Astrocyte (in vitro differentiated cells and primary cell): ENCODE measurements at regions not wholly inside any gene's neighbourhood (a gene's known extent, or its start where the extent isn't known, plus 50 kb on each side); places are given as distances from the start of the nearest gene placed in this dataset.
A peak's percentile ranks its signal among the peaks of the same experiment; 100 is the strongest.

Experiments used
- DNase-seq: peaks from one replicate; pipeline ENCODE4 v3.0.0-alpha.2; 2010; ENCODE audit warnings: low read depth
- FAIRE-seq: peaks from 2 replicates; lab custom pipeline; 2011; peaks lifted over from hg19 to GRCh38; lab: Jason Lieb, UNC
- H2AFZ ChIP-seq: 2 replicates; pipeline ENCODE4 v1.6.0; 2012; ENCODE audit warnings: low read depth, low read length, inconsistent platforms
- H3K27ac ChIP-seq: 2 replicates; pipeline ENCODE4 v1.5.1; 2011; ENCODE audit warnings: low read depth, low read length, inconsistent platforms
- H3K27me3 ChIP-seq: 2 replicates; pipeline ENCODE4 v1.6.0; 2011; ENCODE audit warnings: low read length, inconsistent platforms; ENCODE audit not compliant: insufficient read depth
- H3K36me3 ChIP-seq: 2 replicates; pipeline ENCODE4 v1.5.1; 2011; ENCODE audit warnings: low read length, inconsistent platforms; ENCODE audit not compliant: insufficient read depth
- H3K4me1 ChIP-seq: 2 replicates; pipeline ENCODE4 v1.5.1; 2011; ENCODE audit warnings: low read length, inconsistent platforms; ENCODE audit not compliant: insufficient read depth
- H3K4me2 ChIP-seq: 2 replicates; pipeline ENCODE4 v1.6.0; 2012; ENCODE audit warnings: low read length, inconsistent platforms
- H3K4me3 ChIP-seq: 2 replicates; pipeline ENCODE4 v1.5.1; 2011; ENCODE audit warnings: low read depth, mild to moderate bottlenecking, low read length, inconsistent platforms; ENCODE audit not compliant: insufficient read depth
- H3K79me2 ChIP-seq: 2 replicates; pipeline ENCODE4 v1.6.0; 2012; ENCODE audit warnings: mild to moderate bottlenecking, low read length, inconsistent platforms; ENCODE audit not compliant: insufficient read depth
- H3K9ac ChIP-seq: 2 replicates; pipeline ENCODE4 v1.6.0; 2012; ENCODE audit warnings: mild to moderate bottlenecking, low read length, inconsistent platforms
- H3K9me3 ChIP-seq: 2 replicates; pipeline ENCODE4 v1.5.1; 2012; ENCODE audit warnings: low read depth, mild to moderate bottlenecking, low read length, inconsistent platforms; ENCODE audit not compliant: insufficient read depth
- H4K20me1 ChIP-seq: 2 replicates; pipeline ENCODE4 v1.6.0; 2012; ENCODE audit warnings: low read length, inconsistent platforms; ENCODE audit not compliant: insufficient read depth
- H3K27ac Mint-ChIP-seq: one replicate; pipeline ENCODE4 v1.8.0; 2021; ENCODE audit warnings: mild to moderate bottlenecking, mixed read lengths; ENCODE audit not compliant: unreplicated experiment
- H3K27me3 Mint-ChIP-seq: one replicate; pipeline ENCODE4 v1.8.0; 2021; ENCODE audit warnings: low read depth, mixed read lengths; ENCODE audit not compliant: unreplicated experiment
- H3K36me3 Mint-ChIP-seq: one replicate; pipeline ENCODE4 v1.8.0; 2021; ENCODE audit warnings: low read depth, mixed read lengths; ENCODE audit not compliant: unreplicated experiment
- H3K4me1 Mint-ChIP-seq: one replicate; pipeline ENCODE4 v1.8.0; 2021; ENCODE audit warnings: low read depth, mixed read lengths; ENCODE audit not compliant: unreplicated experiment
- H3K4me3 Mint-ChIP-seq: one replicate; pipeline ENCODE4 v1.8.0; 2021; ENCODE audit warnings: mild to moderate bottlenecking, moderate library complexity, mixed read lengths; ENCODE audit not compliant: unreplicated experiment
- H3K9me3 Mint-ChIP-seq: one replicate; pipeline ENCODE4 v1.8.0; 2021; ENCODE audit warnings: mild to moderate bottlenecking, mixed read lengths; ENCODE audit not compliant: unreplicated experiment
- CTCF ChIP-seq: IDR thresholded peaks from 2 replicates; pipeline ENCODE4 v1.5.1; 2011; ENCODE audit warnings: low read depth, mild to moderate bottlenecking, inconsistent platforms, low read length, moderate library complexity; ENCODE audit not compliant: insufficient read depth
- EZH2 ChIP-seq: IDR thresholded peaks from 2 replicates; pipeline ENCODE4 v1.6.1; 2012; ENCODE audit warnings: mild to moderate bottlenecking, low read length, inconsistent platforms; ENCODE audit not compliant: insufficient read depth

GRCh38 chr2:59296279-59296678, 1055.2 kb upstream of the FANCL start:
- H3K27me3 Mint-ChIP-seq: peaks cover 16% of the 10 kb centered on the region
- Histone ChIP-seq H2AFZ (no peak overlapping the region), H3K36me3 (no peaks in the 10 kb centered on the region), H4K20me1 (no peaks in the 10 kb centered on the region), H3K79me2 (no peaks in the 10 kb centered on the region), H3K27me3 (no peaks in the 10 kb centered on the region), H3K27ac (no peak overlapping the region), H3K4me3 (no peak overlapping the region), H3K9me3 (no peaks in the 10 kb centered on the region), H3K4me2 (no peak overlapping the region), H3K9ac (no peak overlapping the region), H3K4me1 (no peaks in the 10 kb centered on the region)
- TF ChIP-seq EZH2: no peak
- no peak for TF ChIP-seq CTCF
- H3K9me3 Mint-ChIP-seq: no peaks in the 10 kb centered on the region
- H3K27ac Mint-ChIP-seq: peak overlapping the region; percentile 4
- H3K4me1 Mint-ChIP-seq: peaks cover 8% of the 10 kb centered on the region
- DNase-seq: no peak
- FAIRE-seq: no peak
- H3K36me3 Mint-ChIP-seq: no peaks in the 10 kb centered on the region
- no peak overlapping the region for H3K4me3 Mint-ChIP-seq

- Mint-ChIP-seq H3K27ac (peak overlapping the region; percentile 4), H3K27me3 (peaks cover 16% of the 10 kb centered on the region), H3K9me3 (no peaks in the 10 kb centered on the region), H3K4me3 (no peak overlapping the region), H3K36me3 (no peaks in the 10 kb centered on the region), H3K4me1 (peaks cover 8% of the 10 kb centered on the region)
- Histone ChIP-seq H3K27ac (no peak overlapping the region), H3K36me3 (no peaks in the 10 kb centered on the region), H3K9ac (no peak overlapping the region), H3K4me3 (no peak overlapping the region), H3K27me3 (no peaks in the 10 kb centered on the region), H3K79me2 (no peaks in the 10 kb centered on the region), H4K20me1 (no peaks in the 10 kb centered on the region), H3K9me3 (no peaks in the 10 kb centered on the region), H3K4me2 (no peak overlapping the region), H3K4me1 (no peaks in the 10 kb centered on the region), H2AFZ (no peak overlapping the region)
- FAIRE-seq (no peak), DNase-seq (no peak)
- TF ChIP-seq CTCF: no peak
- TF ChIP-seq EZH2: no peak
Observed at GRCh38 chr2:59295524-59296162, 1054.5 kb upstream of the FANCL start.

- H3K4me1 Mint-ChIP-seq: no peaks in the 10 kb centered on the region
- Histone ChIP-seq H3K36me3 (no peaks in the 10 kb centered on the region), H3K4me1 (no peaks in the 10 kb centered on the region), H2AFZ (no peak overlapping the region), H3K27me3 (no peaks in the 10 kb centered on the region), H4K20me1 (no peaks in the 10 kb centered on the region), H3K4me3 (no peak overlapping the region), H3K27ac (no peak overlapping the region), H3K9ac (no peak overlapping the region), H3K79me2 (no peaks in the 10 kb centered on the region), H3K9me3 (no peaks in the 10 kb centered on the region), H3K4me2 (no peak overlapping the region)
- H3K27ac Mint-ChIP-seq: no peak overlapping the region
- peaks cover 20% of the 10 kb centered on the region for H3K27me3 Mint-ChIP-seq
- FAIRE-seq (no peak), DNase-seq (no peak)
- no peaks in the 10 kb centered on the region for H3K9me3 Mint-ChIP-seq
- H3K4me3 Mint-ChIP-seq: no peak overlapping the region
- no peak for TF ChIP-seq CTCF
- no peak for TF ChIP-seq EZH2
- no peaks in the 10 kb centered on the region for H3K36me3 Mint-ChIP-seq
Observed at GRCh38 chr2:59288771-59289170, 1047.6 kb upstream of the FANCL start.
